SK-N-MC (cell line): ENCODE measurements at regions not wholly inside any gene's neighbourhood (a gene's known extent, or its start where the extent isn't known, plus 50 kb on each side); places are given as distances from the start of the nearest gene placed in this dataset.

Experiments
- EZH2 ChIP-seq: fragments of 200-600 bp; sonication (generic); IDR thresholded peaks from one replicate; pipeline ENCODE4 v1.6.1; 2017; ENCODE audit warnings: antibody characterized with exemption
- FOXP2 ChIP-seq: optimal IDR thresholded peaks from 2 replicates; pipeline ENCODE3; 2011; ENCODE audit warnings: mild to moderate bottlenecking, moderate library complexity; ENCODE audit not compliant: insufficient read depth; ENCODE audit errors: extremely low read length, control extremely low read depth
- POLR2AphosphoS5 ChIP-seq: IDR thresholded peaks from 2 replicates; pipeline ENCODE4 v1.6.1; 2012; ENCODE audit warnings: mild to moderate bottlenecking, low read depth, low read length, borderline replicate concordance

GRCh38 chr9:78663369-78663768 is 366.4 kb downstream of the PSAT1 start:
- TF ChIP-seq POLR2AphosphoS5 (no peak), EZH2 (no peak), FOXP2 (no peak)
